Hepatocyte (in vitro differentiated cells): ENCODE measurements at regions not wholly inside any gene's neighbourhood (a gene's known extent, or its start where the extent isn't known, plus 50 kb on each side); places are given as distances from the start of the nearest gene placed in this dataset.

Source experiments
- EZH2 ChIP-seq: fragments of 200-600 bp; sonication (generic); IDR thresholded peaks from 2 replicates; pipeline ENCODE4 v1.6.1; 2016; ENCODE audit warnings: antibody characterized with exemption, mild to moderate bottlenecking, borderline replicate concordance
- EZH2phosphoT487 ChIP-seq: fragments of 200-600 bp; sonication (generic); IDR thresholded peaks from one replicate; pipeline ENCODE4 v1.6.1; 2018; ENCODE audit warnings: antibody characterized with exemption, mild to moderate bottlenecking, low read depth, moderate library complexity; ENCODE audit not compliant: unreplicated experiment, severe bottlenecking
- TF ChIP-seq, protein P1 (sequence below): fragments of 200-600 bp; sonication (generic); IDR thresholded peaks from 2 replicates; pipeline ENCODE4 v1.5.1; 2016; ENCODE audit warnings: antibody characterized with exemption, mild to moderate bottlenecking; ENCODE audit not compliant: poor library complexity

DNA sequence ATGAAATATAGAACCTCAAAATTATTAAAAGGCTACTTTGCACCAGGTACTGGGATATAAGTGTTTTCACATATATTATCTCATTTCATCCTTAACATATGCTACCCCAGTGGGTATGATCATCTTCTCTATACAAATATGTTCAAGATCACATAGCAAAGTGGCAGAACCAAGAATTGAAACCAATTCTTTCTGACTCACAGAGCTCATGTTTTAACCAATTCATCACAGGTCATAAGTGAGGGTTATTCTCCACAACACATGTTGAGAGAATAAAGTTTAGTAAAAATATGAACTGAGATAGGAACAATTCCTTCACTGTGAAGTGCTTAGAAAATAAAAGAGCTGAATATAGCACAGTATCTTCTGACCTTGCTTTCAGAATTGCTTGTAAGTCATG is 442.9 kb upstream of the RASGEF1B start:
- TF ChIP-seq, protein P1, sequence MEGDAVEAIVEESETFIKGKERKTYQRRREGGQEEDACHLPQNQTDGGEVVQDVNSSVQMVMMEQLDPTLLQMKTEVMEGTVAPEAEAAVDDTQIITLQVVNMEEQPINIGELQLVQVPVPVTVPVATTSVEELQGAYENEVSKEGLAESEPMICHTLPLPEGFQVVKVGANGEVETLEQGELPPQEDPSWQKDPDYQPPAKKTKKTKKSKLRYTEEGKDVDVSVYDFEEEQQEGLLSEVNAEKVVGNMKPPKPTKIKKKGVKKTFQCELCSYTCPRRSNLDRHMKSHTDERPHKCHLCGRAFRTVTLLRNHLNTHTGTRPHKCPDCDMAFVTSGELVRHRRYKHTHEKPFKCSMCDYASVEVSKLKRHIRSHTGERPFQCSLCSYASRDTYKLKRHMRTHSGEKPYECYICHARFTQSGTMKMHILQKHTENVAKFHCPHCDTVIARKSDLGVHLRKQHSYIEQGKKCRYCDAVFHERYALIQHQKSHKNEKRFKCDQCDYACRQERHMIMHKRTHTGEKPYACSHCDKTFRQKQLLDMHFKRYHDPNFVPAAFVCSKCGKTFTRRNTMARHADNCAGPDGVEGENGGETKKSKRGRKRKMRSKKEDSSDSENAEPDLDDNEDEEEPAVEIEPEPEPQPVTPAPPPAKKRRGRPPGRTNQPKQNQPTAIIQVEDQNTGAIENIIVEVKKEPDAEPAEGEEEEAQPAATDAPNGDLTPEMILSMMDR = no peak
- no peak for TF ChIP-seq EZH2phosphoT487
- no peak for TF ChIP-seq EZH2
